ENCODE measurements at regions not wholly inside any gene's neighbourhood (a gene's known extent, or its start where the extent isn't known, plus 50 kb on each side); places are given as distances from the start of the nearest gene placed in this dataset.
A peak's percentile ranks its signal among the peaks of the same experiment; 100 is the strongest.
"Not testable (repeated sequence)": the region's sequence is repeated elsewhere in the genome, so short reads cannot be mapped to it uniquely, and the experiment has no call there.

DNA sequence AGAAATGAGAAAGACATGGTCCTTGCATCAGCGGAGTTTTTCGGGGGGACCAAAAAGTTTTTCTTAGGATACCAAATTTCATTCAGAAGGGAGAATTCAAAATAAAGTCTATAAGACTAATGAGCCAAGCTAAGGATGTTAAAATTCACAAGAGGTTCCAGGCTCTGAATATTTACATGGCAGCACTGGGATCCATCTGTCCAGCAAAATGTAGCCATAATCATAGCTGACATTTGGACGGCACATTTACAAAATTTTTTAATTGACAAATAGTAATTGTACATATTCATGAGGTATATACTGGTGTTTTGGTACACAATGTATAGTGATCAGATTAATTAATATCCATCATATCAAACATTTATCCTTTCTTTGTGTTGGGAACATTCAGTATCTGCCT, 107.9 kb downstream of the ZNF648 start:
- intact Hi-C loops (cut with DNase I, micrococcal nuclease): no loop called here
- ATAC-seq (no peak), DNase-seq (no peak)

DNA sequence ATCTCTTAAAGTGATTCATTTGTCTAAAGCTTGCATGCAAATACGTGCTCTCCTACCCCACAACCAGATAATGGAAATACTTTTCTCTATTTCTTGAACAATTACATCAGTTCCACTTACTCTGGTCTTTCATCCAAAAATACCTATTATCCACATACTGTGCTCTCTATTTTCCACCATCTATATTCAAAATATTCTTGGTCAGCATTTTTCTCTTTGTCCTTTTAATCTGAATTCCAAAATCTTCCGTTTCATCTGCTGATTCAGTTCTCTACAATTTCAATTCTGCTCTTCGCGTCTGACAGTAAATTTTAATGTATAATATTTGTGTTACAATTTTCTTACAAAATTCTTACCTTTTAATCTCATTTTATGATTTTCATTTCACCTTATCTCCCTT, 110.3 kb downstream of the ZNF648 start:
- ATAC-seq (no peak), DNase-seq (no peak)
- intact Hi-C loops (cut with DNase I, micrococcal nuclease): no loop called here

DNA sequence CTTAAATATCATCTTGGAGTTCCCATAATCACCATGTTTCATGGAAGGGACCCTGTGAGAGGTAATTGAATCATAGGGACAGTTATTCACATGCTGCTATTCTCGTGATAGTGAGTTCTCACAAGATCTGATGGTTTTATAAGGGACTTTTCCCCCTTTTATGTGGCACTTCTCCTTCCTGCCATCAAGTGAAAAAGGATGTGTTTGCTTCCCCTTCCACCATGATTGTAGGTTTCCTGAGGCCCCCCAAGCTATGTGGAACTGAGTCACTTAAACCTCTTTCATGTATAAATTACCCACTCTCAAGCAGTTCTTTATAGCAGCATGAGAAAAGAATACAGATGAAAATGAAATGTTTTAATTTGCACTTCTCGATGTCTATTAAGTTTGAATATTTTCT, 112.0 kb downstream of the ZNF648 start:
- intact Hi-C loops (cut with DNase I, micrococcal nuclease): no loop called here
- DNase-seq (no peak), ATAC-seq (no peak)

DNA sequence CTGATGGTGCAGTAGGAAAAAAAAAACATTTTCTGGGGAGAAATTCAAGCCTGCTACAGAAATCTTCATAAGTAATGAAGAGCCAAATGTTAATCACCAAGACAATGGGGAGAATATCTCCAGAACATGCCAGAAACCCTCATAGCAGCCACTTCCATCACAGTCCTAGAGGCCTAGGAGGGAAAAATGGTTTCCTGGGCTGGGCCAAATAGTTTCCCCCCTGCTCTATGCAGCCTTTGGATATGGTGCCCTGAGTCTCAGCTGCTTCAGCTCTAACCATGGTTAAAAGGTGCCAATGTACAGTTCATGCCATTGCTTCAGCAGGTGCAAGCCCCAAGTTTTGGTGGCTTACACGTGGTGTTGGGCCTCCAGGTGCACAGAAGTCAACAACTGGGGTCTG, 113.1 kb downstream of the ZNF648 start:
- no peak for ATAC-seq
- no peak for DNase-seq
- intact Hi-C loops (cut with DNase I, micrococcal nuclease): no loop called here

DNA sequence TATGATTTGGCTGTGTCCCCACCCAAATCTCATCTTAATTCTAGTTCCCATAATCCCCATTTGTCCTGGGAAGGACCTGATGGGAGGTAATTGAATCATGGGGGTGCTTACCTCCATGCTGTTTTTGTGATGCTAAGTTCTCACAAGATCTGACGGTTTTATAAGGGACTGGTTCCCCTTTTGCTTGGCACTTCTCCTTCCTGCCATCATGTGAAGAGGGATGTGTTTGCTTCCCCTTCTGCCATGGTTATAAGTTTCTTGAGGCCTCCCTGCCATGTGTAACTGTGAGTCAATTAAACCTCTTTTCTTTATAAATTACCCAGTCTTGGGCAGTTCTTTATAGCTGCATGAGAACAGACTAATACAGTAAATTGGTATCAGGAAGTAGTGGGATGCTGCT, 114.1 kb downstream of the ZNF648 start:
- DNase-seq (no peak), ATAC-seq (no peak)
- intact Hi-C loops (cut with DNase I, micrococcal nuclease): no loop called here

DNA sequence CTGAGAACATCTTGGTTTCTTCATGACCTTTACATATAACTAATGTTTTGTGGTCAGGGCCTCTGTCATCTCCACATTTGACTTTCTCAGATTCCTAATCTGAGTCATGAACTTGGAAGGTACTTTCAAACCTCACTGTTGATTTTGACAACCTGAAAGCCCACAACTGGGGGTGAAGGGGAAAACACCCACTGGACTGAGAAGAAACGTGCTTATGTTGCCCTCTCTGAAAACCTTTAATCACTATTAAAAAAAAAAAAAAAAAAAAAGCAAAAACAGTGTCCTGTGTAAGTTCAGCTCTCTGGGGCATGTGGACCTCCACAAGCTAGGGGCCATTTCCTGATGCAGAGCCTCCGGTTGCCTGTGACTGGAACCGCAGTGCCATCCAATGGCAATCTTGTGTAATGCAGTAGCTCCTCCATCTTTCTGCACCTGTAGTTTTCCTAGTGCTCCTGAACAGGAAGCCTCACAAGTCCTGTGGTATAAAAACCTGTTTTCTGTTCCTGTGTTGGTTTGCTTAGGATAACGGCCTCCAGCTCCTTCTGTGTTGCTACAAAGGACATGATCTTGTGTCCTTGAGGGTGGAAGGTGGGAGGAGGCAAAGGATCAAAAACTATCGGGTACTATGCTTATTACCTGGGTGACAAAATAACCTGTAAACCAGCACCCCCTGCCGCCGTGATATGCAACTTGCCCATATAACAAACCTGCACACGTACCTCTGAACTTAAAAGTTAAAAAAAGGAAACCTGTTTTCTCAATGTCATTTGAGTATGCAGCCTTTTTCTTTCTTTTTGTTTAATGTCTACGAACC, 124.5 kb downstream of the ZNF648 start:
- intact Hi-C loops (cut with DNase I, micrococcal nuclease): loop anchor here in 1 of 2 donors (5.0 kb wide), 1 partner anchor 460 kb away; no protein-coding TSS in a partner anchor
- peak; percentile 92 for ATAC-seq
- DNase-seq: peak in 1 of 2 donors; percentile 53

DNA sequence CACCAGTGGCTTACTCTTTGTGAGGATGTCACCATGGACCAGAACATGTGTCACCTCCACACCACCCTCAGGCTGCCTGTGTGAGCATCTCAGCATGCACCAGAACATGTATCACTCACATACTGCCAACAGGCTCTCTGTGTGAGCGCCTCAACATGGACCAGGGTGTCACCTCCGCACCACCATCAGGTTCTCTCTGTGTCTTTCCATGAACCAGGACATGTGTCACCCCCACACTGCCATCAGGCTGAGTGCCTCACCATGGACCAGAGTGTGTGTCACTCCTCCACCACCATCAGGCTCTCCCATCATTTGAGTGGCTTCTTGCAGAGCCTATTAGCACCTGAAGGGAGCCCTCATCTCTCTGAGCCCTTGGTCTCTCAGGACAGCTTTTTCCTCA, 125.2 kb downstream of the ZNF648 start:
- no peak for ATAC-seq
- intact Hi-C loops (cut with DNase I, micrococcal nuclease): loop anchor here in 1 of 2 donors (5.0 kb wide), 1 partner anchor 459 kb away; no protein-coding TSS in a partner anchor
- no peak for DNase-seq

DNA sequence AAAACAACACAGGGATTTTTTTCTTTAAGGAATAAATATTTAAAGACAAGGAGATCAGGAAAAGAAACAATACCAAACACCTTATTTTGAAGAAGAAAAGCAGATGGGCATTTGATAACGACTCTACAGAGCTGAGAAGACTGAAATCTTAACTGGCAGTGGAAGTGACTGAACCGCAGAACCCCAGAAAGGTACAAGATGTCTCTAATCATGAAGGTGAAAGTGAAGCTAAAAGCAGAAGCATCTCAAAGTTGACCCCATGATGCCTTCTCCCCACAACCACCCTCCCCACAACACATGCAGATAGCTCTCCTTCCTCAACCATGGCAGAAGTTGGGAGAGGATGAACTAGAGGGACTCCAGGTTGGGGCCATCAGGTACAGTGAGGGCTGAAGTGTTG, 129.6 kb downstream of the ZNF648 start:
- intact Hi-C loops (cut with DNase I, micrococcal nuclease): no loop called here
- DNase-seq (no peak), ATAC-seq (no peak)

DNA sequence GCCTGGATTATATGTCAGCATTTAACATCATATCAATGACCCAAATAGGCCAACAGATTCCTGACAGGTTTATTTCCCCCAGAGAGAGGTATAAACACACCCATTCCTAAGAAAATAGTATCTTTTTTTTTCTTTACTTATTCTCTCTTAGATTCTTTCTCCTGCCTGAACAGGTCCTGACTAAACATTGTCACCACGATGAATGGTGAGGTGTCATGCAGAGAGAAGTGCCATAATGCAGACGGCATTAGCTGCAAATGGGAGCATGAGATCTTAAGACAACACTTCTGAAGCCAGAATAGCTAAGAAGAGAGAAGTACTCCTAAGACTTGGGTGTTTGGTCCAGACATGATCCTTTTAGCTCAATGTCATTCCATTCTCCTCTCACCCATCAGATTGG, 131.3 kb downstream of the ZNF648 start:
- no peak for ATAC-seq
- no peak for DNase-seq
- intact Hi-C loops (cut with DNase I, micrococcal nuclease): no loop called here

DNA sequence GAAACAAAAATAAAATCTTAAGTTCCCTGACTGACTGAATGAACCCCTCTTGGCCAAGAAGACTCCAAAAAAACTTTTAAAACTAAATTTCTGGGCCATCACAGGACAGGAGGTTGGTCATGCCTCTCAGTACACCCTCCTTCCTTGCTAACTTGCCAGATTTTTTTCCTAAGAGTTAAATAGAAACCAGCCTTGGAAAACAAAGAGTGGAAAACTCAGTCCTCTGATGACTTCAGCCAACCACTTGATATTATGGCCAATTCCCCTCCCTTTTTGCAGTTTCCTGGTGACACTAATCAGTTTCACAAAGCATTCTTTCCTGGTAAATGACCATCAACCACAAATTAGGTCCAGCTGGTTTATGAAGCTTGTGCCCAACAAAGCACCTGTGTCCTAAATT, 134.8 kb downstream of the ZNF648 start:
- DNase-seq (no peak), ATAC-seq (no peak)
- intact Hi-C loops (cut with DNase I, micrococcal nuclease): no loop called here

DNA sequence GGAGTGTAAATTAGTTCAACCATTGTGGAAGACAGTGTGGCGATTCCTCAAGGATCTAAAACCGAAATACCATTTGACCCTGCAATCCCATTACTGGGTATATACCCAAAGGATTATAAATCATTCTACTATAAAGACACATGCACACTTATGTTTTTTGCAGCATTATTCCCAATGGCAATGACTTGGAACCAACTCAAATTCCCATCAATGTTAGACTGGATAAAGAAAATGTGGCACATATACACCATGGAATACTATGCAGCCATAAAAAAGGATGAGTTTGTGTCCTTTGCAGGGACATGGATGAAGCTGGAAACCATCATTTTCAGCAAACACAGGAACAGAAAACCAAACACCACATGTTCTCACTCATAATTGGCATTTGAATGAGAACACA, 137.5 kb downstream of the ZNF648 start:
- ATAC-seq; DNase-seq; intact Hi-C loops (cut with DNase I, micrococcal nuclease): not testable (repeated sequence)

DNA sequence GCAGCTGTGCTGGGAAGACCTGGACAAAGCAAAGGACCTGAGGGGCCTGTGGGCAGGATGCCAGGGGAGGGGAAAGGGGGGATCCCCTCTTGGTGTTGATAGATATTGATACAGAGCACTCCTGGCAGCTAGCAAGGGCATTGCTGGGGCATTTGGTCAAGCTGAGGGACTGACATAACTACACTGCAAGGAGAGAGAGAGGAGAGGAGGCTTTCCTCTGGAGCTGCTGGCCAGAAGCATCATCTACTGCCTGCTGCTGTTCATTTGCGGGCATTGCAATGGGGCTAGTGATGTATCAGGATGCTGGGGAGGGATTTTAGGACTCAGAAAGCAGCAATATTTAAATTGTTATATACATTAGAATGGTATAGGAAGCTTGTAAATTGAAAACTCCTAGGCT, 142.0 kb downstream of the ZNF648 start:
- ATAC-seq (no peak), DNase-seq (no peak)
- intact Hi-C loops (cut with DNase I, micrococcal nuclease): no loop called here

DNA sequence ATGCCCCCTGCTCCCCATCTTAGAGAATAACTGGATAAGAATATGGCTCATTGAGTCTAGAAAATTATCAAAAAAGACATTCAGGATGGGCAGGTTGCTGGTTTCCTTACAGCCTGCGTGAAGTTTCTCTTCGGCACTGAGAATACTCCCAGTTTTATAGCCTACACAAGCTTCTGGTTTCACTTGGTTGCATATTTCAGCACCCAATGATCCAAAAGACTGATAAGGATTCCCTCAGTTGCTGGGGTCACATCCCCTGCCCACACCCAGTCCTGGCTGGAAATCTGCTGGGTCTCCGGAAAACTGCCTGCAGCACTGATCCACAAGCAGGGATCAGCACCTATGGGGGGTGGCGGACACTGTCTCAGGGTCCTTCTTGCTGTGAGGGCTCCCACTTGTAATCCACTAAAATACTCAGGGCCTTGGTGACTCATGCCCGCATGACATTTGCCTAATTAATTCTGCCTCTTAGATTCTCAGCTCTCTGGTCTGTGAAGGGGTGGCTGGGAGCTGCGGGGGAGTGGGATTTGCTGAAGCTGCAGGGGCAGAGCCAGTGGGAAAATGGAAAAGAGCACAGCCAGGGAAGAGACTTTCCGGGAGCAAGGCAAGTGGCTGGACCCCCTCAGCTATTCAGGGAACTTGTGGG, 142.5 kb downstream of the ZNF648 start:
- DNase-seq (no peak), ATAC-seq (no peak)
- intact Hi-C loops (cut with DNase I, micrococcal nuclease): no loop called here

DNA sequence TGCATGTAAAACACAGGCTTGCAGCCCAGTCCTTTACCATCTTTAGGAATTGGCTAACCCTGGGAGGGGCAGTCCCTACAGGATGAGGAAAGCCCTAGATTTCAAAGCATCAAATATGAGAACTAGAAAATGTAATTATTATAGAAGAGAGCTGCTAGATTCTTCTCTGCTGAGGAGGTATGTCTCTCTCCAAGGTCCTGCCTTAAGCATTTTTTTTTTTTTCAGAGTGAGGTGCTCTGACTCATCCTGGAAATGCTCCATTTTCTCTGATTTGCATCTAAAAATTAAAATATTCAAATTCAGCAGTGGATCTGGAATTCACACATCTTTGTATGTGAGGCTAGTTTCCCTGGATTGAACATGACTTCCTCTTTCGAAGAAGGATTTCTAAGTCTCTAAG, 149.8 kb downstream of the ZNF648 start:
- intact Hi-C loops (cut with DNase I, micrococcal nuclease): no loop called here
- ATAC-seq: no peak
- DNase-seq: no peak

DNA sequence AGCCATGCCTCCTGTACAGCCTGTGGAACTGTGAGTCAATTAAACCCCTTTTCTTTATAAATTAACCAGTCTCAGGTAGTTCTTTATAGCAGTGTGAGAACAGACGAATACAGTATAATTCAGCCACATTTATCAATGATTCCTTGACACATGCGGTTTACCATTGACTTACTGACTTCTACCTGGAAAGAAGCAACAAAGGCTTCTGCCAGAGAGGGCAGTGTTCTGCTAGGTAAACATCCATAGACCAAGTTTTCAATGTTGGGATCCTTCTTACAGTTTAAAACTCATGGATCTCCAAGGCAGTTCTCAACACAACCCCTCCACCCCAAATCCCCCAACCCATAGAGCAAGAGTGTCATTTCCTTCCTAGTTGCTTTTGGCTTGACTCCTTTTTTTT, 150.6 kb downstream of the ZNF648 start:
- intact Hi-C loops (cut with DNase I, micrococcal nuclease): no loop called here
- ATAC-seq: no peak

DNA sequence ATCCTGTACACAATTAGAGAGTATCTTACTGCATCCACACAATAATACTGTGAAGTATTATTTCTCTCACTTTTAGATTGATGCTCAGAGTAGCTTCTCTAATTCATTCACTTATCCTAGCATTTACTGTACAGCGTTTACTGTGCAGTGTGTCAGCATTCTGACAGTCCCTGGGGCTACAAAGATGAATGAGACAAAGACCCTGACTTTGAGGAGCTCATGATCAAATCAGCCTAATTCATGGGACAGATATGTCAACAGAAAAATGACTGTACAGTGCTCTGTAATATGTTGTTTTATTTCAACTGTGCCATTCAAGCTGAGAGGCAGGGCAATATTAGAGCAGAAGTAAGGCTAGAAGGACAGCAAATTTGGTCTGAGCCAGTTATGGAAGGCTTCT, 152.5 kb downstream of the ZNF648 start:
- DNase-seq (no peak), ATAC-seq (no peak)
- intact Hi-C loops (cut with DNase I, micrococcal nuclease): no loop called here

More for the DNA sequence above, 150.6 kb downstream of the ZNF648 start:
- DNase-seq: no peak

DNA sequence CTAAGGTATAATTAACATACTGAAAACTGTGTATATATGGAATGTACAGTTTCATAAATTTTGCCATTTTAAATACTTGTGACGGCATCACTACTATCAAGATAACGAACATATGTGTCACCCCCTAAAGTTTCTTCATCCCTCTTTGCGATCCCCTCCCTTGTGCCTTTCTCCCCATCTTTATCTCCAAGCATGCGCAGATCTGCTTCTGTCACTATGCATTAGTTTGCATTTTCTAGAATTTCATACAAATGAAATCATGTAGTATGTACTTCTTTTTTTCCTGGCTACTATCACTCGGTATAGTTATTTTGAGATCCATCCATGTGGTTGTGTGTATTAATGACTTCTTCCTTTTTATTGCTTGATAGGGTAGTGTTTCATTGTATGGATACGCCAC, 154.9 kb downstream of the ZNF648 start:
- DNase-seq (no peak), ATAC-seq (no peak)
- intact Hi-C loops (cut with DNase I, micrococcal nuclease): no loop called here

DNA sequence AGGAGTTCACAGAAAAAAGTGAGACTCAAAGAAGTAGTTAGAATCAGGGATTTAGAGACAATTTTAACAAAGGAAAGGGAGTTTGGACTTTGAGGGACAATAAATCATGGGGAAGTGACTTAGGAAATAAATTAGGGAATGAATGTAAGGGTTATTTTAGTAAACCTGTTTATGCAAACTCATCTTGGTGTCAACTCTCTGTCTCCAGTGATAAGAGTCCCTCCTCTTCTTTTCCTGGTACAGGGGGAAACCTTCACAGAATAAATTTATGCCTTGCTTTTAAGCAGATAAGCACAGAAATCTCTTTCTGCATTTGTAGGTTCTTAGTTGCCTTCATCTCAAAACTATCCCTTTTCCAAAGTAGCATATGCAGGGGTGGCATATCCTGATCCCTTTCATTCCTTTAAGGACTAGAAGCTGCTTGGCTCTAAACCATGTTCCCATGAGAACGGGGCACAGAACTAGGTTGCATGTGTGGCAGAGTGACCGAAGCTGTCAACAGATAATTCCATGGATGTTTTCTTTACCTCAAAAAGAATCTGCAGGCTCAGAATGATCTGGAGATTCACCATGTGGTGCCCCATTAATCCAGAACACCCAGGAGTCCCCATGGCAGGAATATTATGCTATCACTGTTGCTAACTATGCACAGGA, 155.4 kb downstream of the ZNF648 start:
- intact Hi-C loops (cut with DNase I, micrococcal nuclease): no loop called here
- ATAC-seq (no peak), DNase-seq (no peak)

DNA sequence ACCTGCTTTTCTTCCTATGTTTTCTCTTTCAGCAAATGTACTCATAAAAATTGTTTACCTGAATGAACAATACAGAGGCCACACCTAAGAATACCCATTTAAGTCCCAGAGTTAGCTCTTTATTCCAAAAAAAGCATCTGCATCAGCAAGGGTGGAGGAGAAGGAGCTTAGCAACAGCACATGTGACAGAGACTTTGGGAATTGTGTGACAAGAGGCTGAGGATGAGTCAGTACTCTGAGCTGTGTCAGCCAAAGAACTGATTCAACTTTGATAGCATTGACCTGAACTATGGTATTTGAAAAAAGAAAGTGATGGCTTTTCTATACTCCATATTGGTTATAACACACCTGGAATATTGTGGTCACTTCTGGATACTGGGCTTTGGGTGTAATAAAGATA, 162.7 kb downstream of the ZNF648 start:
- no peak for DNase-seq
- no peak for ATAC-seq
- intact Hi-C loops (cut with DNase I, micrococcal nuclease): no loop called here

DNA sequence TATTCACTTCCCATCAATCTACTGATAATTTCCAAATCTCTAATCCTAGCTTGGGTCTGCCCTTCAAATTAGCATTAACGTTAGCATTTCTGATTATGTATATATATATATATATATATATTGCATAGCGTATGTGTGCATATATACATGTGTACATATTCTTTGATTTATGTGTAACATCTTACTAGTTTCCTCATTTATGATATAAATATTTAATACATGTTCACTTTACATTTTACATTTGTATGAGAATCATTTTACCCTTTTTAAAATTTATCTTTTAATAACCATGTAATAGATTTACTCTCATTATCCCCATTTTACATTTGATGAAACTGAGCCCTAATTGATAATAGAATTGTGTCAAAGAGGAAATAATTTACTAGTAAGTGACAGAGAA, 164.7 kb downstream of the ZNF648 start:
- ATAC-seq (no peak), DNase-seq (no peak)
- intact Hi-C loops (cut with DNase I, micrococcal nuclease): no loop called here

All from left colon (tissue), 2 donors.